ENCODE measurements at regions not wholly inside any gene's neighbourhood (a gene's known extent, or its start where the extent isn't known, plus 50 kb on each side); places are given as distances from the start of the nearest gene placed in this dataset.
"Not testable (repeated sequence)": the region's sequence is repeated elsewhere in the genome, so short reads cannot be mapped to it uniquely, and the experiment has no call there.

- DNase-seq: no peak
- no peak for ATAC-seq
These were observed 186.9 kb upstream of the SALL3 start for GRCh38 chr18:78792736-78793135.

GRCh38 chr18:78793313-78794070 lies 186.1 kb upstream of the SALL3 start:
- ATAC-seq (no peak), DNase-seq (no peak)

GRCh38 chr18:78794071-78794430 lies 185.6 kb upstream of the SALL3 start:
- no peak for DNase-seq
- no peak for ATAC-seq

- DNase-seq: no peak
These were observed 182.7 kb upstream of the SALL3 start for GRCh38 chr18:78796693-78797455.

GRCh38 chr18:78797499-78797898 lies 182.1 kb upstream of the SALL3 start:
- DNase-seq: no peak
- no peak for ATAC-seq

More at GRCh38 chr18:78796693-78797455, 182.7 kb upstream of the SALL3 start:
- no peak for ATAC-seq

GRCh38 chr18:78798402-78799175 lies 181.0 kb upstream of the SALL3 start:
- ATAC-seq (no peak), DNase-seq (no peak)

GRCh38 chr18:78799382-78800089 lies 180.1 kb upstream of the SALL3 start:
- no peak for DNase-seq
- no peak for ATAC-seq

- not testable (repeated sequence) for ATAC-seq, DNase-seq
These were observed 179.3 kb upstream of the SALL3 start for GRCh38 chr18:78800102-78800851.

- no peak for DNase-seq
- ATAC-seq: no peak
These were observed 178.6 kb upstream of the SALL3 start for GRCh38 chr18:78801011-78801410.

GRCh38 chr18:78803104-78803503 lies 176.5 kb upstream of the SALL3 start:
- ATAC-seq: no peak
- no peak for DNase-seq

- no peak for ATAC-seq
- no peak for DNase-seq
These were observed 175.2 kb upstream of the SALL3 start for GRCh38 chr18:78804206-78805030.

- ATAC-seq: no peak
- no peak for DNase-seq
These were observed 173.8 kb upstream of the SALL3 start for GRCh38 chr18:78805840-78806239.

GRCh38 chr18:78807668-78808067 lies 171.9 kb upstream of the SALL3 start:
- ATAC-seq (no peak), DNase-seq (no peak)

- ATAC-seq (no peak), DNase-seq (no peak)
These were observed 169.8 kb upstream of the SALL3 start for GRCh38 chr18:78809845-78810244.

- DNase-seq (no peak), ATAC-seq (no peak)
These were observed 168.9 kb upstream of the SALL3 start for GRCh38 chr18:78810706-78811105.

- ATAC-seq: no peak
- DNase-seq: no peak
These were observed 167.6 kb upstream of the SALL3 start for GRCh38 chr18:78812067-78812466.

- ATAC-seq (no peak), DNase-seq (no peak)
These were observed 166.5 kb upstream of the SALL3 start for GRCh38 chr18:78813156-78813555.

- ATAC-seq (no peak), DNase-seq (no peak)
These were observed 165.5 kb upstream of the SALL3 start for GRCh38 chr18:78813936-78814710.

- no peak for ATAC-seq
These were observed 164.9 kb upstream of the SALL3 start for GRCh38 chr18:78814766-78815165.

GRCh38 chr18:78816114-78816513 lies 163.5 kb upstream of the SALL3 start:
- ATAC-seq (no peak), DNase-seq (no peak)

More at GRCh38 chr18:78814766-78815165, 164.9 kb upstream of the SALL3 start:
- DNase-seq: no peak
